Fibroblast of lung (primary cell): ENCODE measurements at regions not wholly inside any gene's neighbourhood (a gene's known extent, or its start where the extent isn't known, plus 50 kb on each side); places are given as distances from the start of the nearest gene placed in this dataset.

ENCODE experiments used
- DNase-seq, 2 donors: peaks; one replicate each; pipeline versions ENCODE4 v3.0.0 to v3.0.0-alpha.2; 2010; ENCODE audit warnings: low read depth in 2 of 2
- H2AFZ ChIP-seq: 2 replicates; pipeline ENCODE4 v1.5.1; 2012; ENCODE audit warnings: low read length, control low read depth, inconsistent platforms
- H3K27ac ChIP-seq: 2 replicates; pipeline ENCODE4 v1.5.1; 2011; ENCODE audit warnings: low read length, control low read depth; ENCODE audit not compliant: insufficient read depth
- H3K27me3 ChIP-seq: 2 replicates; pipeline ENCODE4 v1.5.1; 2011; ENCODE audit warnings: mild to moderate bottlenecking, low read length; ENCODE audit not compliant: control insufficient read depth, insufficient read depth
- H3K36me3 ChIP-seq: 2 replicates; pipeline ENCODE4 v1.5.1; 2011; ENCODE audit warnings: low read length; ENCODE audit not compliant: control insufficient read depth, insufficient read depth
- H3K4me1 ChIP-seq: 2 replicates; pipeline ENCODE4 v1.5.1; 2011; ENCODE audit warnings: low read length; ENCODE audit not compliant: control insufficient read depth, insufficient read depth; ENCODE audit errors: extremely low read depth
- H3K4me2 ChIP-seq: 2 replicates; pipeline ENCODE4 v1.5.1; 2011; ENCODE audit warnings: low read length, control low read depth; ENCODE audit not compliant: insufficient read depth; ENCODE audit errors: extremely low read depth
- H3K4me3 ChIP-seq, 4 experiments: fragments of 200-600 bp in 1 of 4; sonication (generic) in 1 of 4; replicated peaks in 1 of 4; 2 replicates each; pipeline ENCODE4 v1.5.1; 2011 to 2016; ENCODE audit warnings: low read length in 4 of 4, low read depth in 3 of 4, mild to moderate bottlenecking in 3 of 4, control low read depth in 2 of 4, inconsistent platforms in 1 of 4, mixed read lengths in 1 of 4; ENCODE audit not compliant: insufficient read depth in 1 of 4; ENCODE audit errors: control extremely low read depth in 1 of 4
- H3K79me2 ChIP-seq: 2 replicates; pipeline ENCODE4 v1.5.1; 2012; ENCODE audit warnings: mild to moderate bottlenecking, low read length, inconsistent platforms; ENCODE audit not compliant: control insufficient read depth, insufficient read depth
- H3K9ac ChIP-seq: 2 replicates; pipeline ENCODE4 v1.5.1; 2011; ENCODE audit warnings: mild to moderate bottlenecking, low read length, control low read depth; ENCODE audit not compliant: insufficient read depth
- H3K9me3 ChIP-seq: 2 replicates; pipeline ENCODE4 v1.5.1; 2012; ENCODE audit warnings: low read depth, low read length; ENCODE audit not compliant: control insufficient read depth, insufficient read depth
- H4K20me1 ChIP-seq: 2 replicates; pipeline ENCODE4 v1.5.1; 2011; ENCODE audit warnings: low read length; ENCODE audit not compliant: control insufficient read depth, insufficient read depth; ENCODE audit errors: extremely low read depth
- CTCF ChIP-seq, 2 donors: IDR thresholded peaks in 1 of 2; conservative IDR thresholded peaks in 1 of 2; 1 replicate in 1 of 2; 2 replicates in 1 of 2; pipeline ENCODE4 v1.5.1; 2011 to 2012; ENCODE audit warnings: low read length in 2 of 2, control low read depth in 1 of 2, inconsistent platforms in 1 of 2, low read depth in 1 of 2, mild to moderate bottlenecking in 1 of 2
- EZH2 ChIP-seq: IDR thresholded peaks from 2 replicates; pipeline ENCODE4 v1.5.1; 2012; ENCODE audit warnings: low read length, control low read depth, mild to moderate bottlenecking; ENCODE audit errors: missing control alignments

GRCh38 chr15:39243396-39243795 lies 337.5 kb upstream of the THBS1 start:
- Histone ChIP-seq H2AFZ (no peak overlapping the region), H4K20me1 (no peaks in the 10 kb centered on the region), H3K9ac (no peak overlapping the region), H3K4me3 (no peak overlapping the region), H3K9me3 (no peaks in the 10 kb centered on the region), H3K36me3 (no peaks in the 10 kb centered on the region), H3K4me1 (peaks cover 2% of the 10 kb centered on the region), H3K27ac (no peak overlapping the region), H3K27me3 (no peaks in the 10 kb centered on the region), H3K4me2 (no peak overlapping the region), H3K79me2 (no peaks in the 10 kb centered on the region)
- TF ChIP-seq CTCF (conservative IDR thresholded peaks at IDR 0.05 in 1 of 2, IDR thresholded peaks at IDR 0.05 in 1 of 2; ENCODE audit: low read depth in 1 of 2, low read length in 2 of 2) = no peak
- no peak for TF ChIP-seq EZH2
- peak in 1 of 2 donors; percentile 87 for DNase-seq

DNA sequence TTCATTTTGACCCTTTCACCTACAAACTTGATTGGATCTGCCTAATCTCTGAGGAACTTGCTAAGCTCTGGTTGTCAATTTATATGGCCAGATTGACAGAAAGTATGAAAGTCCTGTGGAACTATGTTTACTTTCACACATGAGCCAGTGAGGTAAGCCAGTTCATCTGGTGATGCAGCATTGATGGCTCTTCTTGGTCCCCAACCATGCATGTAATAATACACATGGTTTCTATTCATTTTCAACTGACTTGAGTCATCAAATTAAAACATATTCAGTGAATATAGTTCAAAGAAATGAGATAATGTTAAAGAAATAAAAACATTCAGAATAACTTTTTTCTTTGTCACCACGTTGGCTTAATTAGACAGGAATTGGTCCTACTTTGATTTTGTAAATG lies 336.1 kb upstream of the THBS1 start:
- Histone ChIP-seq H3K4me1 (peaks cover 2% of the 10 kb centered on the region), H3K27ac (no peak overlapping the region), H3K27me3 (no peaks in the 10 kb centered on the region), H3K4me3 (no peak overlapping the region), H3K9ac (no peak overlapping the region), H4K20me1 (no peaks in the 10 kb centered on the region), H3K9me3 (no peaks in the 10 kb centered on the region), H3K4me2 (no peak overlapping the region), H3K36me3 (no peaks in the 10 kb centered on the region), H3K79me2 (no peaks in the 10 kb centered on the region), H2AFZ (no peak overlapping the region)
- TF ChIP-seq CTCF (conservative IDR thresholded peaks at IDR 0.05 in 1 of 2, IDR thresholded peaks at IDR 0.05 in 1 of 2; ENCODE audit: low read depth in 1 of 2, low read length in 2 of 2) = no peak
- no peak for TF ChIP-seq EZH2
- DNase-seq = no peak

GRCh38 chr15:39246523-39246922 lies 334.4 kb upstream of the THBS1 start:
- H3K4me1 ChIP-seq = peaks cover 2% of the 10 kb centered on the region
- H3K4me3 ChIP-seq = no peak overlapping the region
- H3K36me3 ChIP-seq = no peaks in the 10 kb centered on the region
- TF ChIP-seq CTCF (conservative IDR thresholded peaks at IDR 0.05 in 1 of 2, IDR thresholded peaks at IDR 0.05 in 1 of 2; ENCODE audit: low read depth in 1 of 2, low read length in 2 of 2) = no peak
- no peak for TF ChIP-seq EZH2
- H3K9ac ChIP-seq = no peak overlapping the region
- H3K4me2 ChIP-seq = no peak overlapping the region
- no peaks in the 10 kb centered on the region for H3K27me3 ChIP-seq
- no peaks in the 10 kb centered on the region for H3K9me3 ChIP-seq
- DNase-seq = no peak
- no peaks in the 10 kb centered on the region for H4K20me1 ChIP-seq
- H2AFZ ChIP-seq = no peak overlapping the region
- no peak overlapping the region for H3K27ac ChIP-seq
- no peaks in the 10 kb centered on the region for H3K79me2 ChIP-seq
